ENCODE measurements at regions not wholly inside any gene's neighbourhood (a gene's known extent, or its start where the extent isn't known, plus 50 kb on each side); places are given as distances from the start of the nearest gene placed in this dataset.
A peak's percentile ranks its signal among the peaks of the same experiment; 100 is the strongest.

GRCh38 chr20:60113024-60113724, 155.0 kb downstream of the CDH26 start:
- no peak overlapping the region for H3K4me3 Mint-ChIP-seq
- no peak for DNase-seq (ENCODE audit: low spot score)
- H3K36me3 Mint-ChIP-seq = no peaks in the 10 kb centered on the region
- Histone ChIP-seq H3K27me3 (peaks cover 12% of the 10 kb centered on the region), H3K27ac (no peak overlapping the region), H3K9me3 (ENCODE audit: low read depth) (no peaks in the 10 kb centered on the region), H4K20me1 (ENCODE audit: low read depth) (no peaks in the 10 kb centered on the region), H3K4me2 (no peak overlapping the region), H3K4me3 (no peak overlapping the region), H3K9ac (no peak overlapping the region), H3K79me2 (ENCODE audit: low read depth) (no peaks in the 10 kb centered on the region), H2AFZ (replicated peaks) (no peak overlapping the region), H3K4me1 (no peaks in the 10 kb centered on the region), H3K36me3 (no peaks in the 10 kb centered on the region), H3F3A (ENCODE audit: low read depth) (no peaks in the 10 kb centered on the region)
- TF ChIP-seq EZH2phosphoT487 (IDR thresholded peaks at IDR 0.05) (no peak), EZH2 (IDR thresholded peaks at IDR 0.05) (no peak), CTCF (IDR thresholded peaks at IDR 0.05) (no peak)
- peaks cover 21% of the 10 kb centered on the region for H3K4me1 Mint-ChIP-seq
- H3K9me3 Mint-ChIP-seq = no peaks in the 10 kb centered on the region
- H3K27me3 Mint-ChIP-seq (ENCODE audit: insufficient read depth, low read depth) = peaks cover 6% of the 10 kb centered on the region
- H3K27ac Mint-ChIP-seq = peak overlapping the region; percentile 14

GRCh38 chr20:60113771-60114170, 155.5 kb downstream of the CDH26 start:
- H3K27me3 Mint-ChIP-seq (ENCODE audit: insufficient read depth, low read depth) = peaks cover 6% of the 10 kb centered on the region
- no peak overlapping the region for H3K27ac Mint-ChIP-seq
- H3K4me1 Mint-ChIP-seq = peaks cover 21% of the 10 kb centered on the region

GRCh38 chr20:60115451-60115850, 157.2 kb downstream of the CDH26 start:
- Histone ChIP-seq H3K9me3 (ENCODE audit: low read depth) (no peaks in the 10 kb centered on the region), H3K79me2 (ENCODE audit: low read depth) (no peaks in the 10 kb centered on the region), H3K27me3 (peaks cover 20% of the 10 kb centered on the region), H4K20me1 (ENCODE audit: low read depth) (no peaks in the 10 kb centered on the region), H3K27ac (no peak overlapping the region), H2AFZ (replicated peaks) (no peak overlapping the region), H3F3A (ENCODE audit: low read depth) (no peaks in the 10 kb centered on the region), H3K9ac (no peak overlapping the region), H3K4me2 (no peak overlapping the region), H3K4me3 (no peak overlapping the region), H3K4me1 (no peaks in the 10 kb centered on the region), H3K36me3 (no peaks in the 10 kb centered on the region)
- no peak overlapping the region for H3K27ac Mint-ChIP-seq
- H3K4me3 Mint-ChIP-seq = no peak overlapping the region
- TF ChIP-seq EZH2 (IDR thresholded peaks at IDR 0.05) (no peak), EZH2phosphoT487 (IDR thresholded peaks at IDR 0.05) (no peak), CTCF (IDR thresholded peaks at IDR 0.05) (no peak)
- H3K36me3 Mint-ChIP-seq = no peaks in the 10 kb centered on the region
- peaks cover 6% of the 10 kb centered on the region for H3K27me3 Mint-ChIP-seq (ENCODE audit: insufficient read depth, low read depth)
- H3K4me1 Mint-ChIP-seq = peaks cover 21% of the 10 kb centered on the region
- DNase-seq (ENCODE audit: low spot score) = no peak
- no peaks in the 10 kb centered on the region for H3K9me3 Mint-ChIP-seq

More at GRCh38 chr20:60113771-60114170, 155.5 kb downstream of the CDH26 start:
- Mint-ChIP-seq H3K36me3 (no peaks in the 10 kb centered on the region), H3K9me3 (no peaks in the 10 kb centered on the region), H3K4me3 (no peak overlapping the region)
- no peak overlapping the region for H3K9ac ChIP-seq
- DNase-seq (ENCODE audit: low spot score) = no peak
- TF ChIP-seq EZH2 (IDR thresholded peaks at IDR 0.05) (no peak), EZH2phosphoT487 (IDR thresholded peaks at IDR 0.05) (no peak), CTCF (IDR thresholded peaks at IDR 0.05) (no peak)
- no peaks in the 10 kb centered on the region for H3K36me3 ChIP-seq
- no peaks in the 10 kb centered on the region for H3K79me2 ChIP-seq (ENCODE audit: low read depth)
- no peak overlapping the region for H3K4me3 ChIP-seq
- no peak overlapping the region for H3K27ac ChIP-seq
- H3F3A ChIP-seq (ENCODE audit: low read depth) = no peaks in the 10 kb centered on the region
- no peak overlapping the region for H3K4me2 ChIP-seq
- no peak overlapping the region for H2AFZ ChIP-seq (replicated peaks)
- H4K20me1 ChIP-seq (ENCODE audit: low read depth) = no peaks in the 10 kb centered on the region
- H3K9me3 ChIP-seq (ENCODE audit: low read depth) = no peaks in the 10 kb centered on the region
- no peaks in the 10 kb centered on the region for H3K4me1 ChIP-seq
- peaks cover 18% of the 10 kb centered on the region for H3K27me3 ChIP-seq
